ENCODE measurements at regions not wholly inside any gene's neighbourhood (a gene's known extent, or its start where the extent isn't known, plus 50 kb on each side); places are given as distances from the start of the nearest gene placed in this dataset.

GRCh38 chr16:5768445-5768844 lies 670.9 kb upstream of the EEF2KMT start:
- no peaks in the 10 kb centered on the region for H3K4me1 ChIP-seq
- intact Hi-C loops (cut with DNase I; ENCODE audit: low total_unique reads) = no loop called here
- no peak for TF ChIP-seq POLR2A (IDR thresholded peaks at IDR 0.05)
- no peak for DNase-seq (ENCODE audit: low spot score in 2 of 2)
- H3K27ac ChIP-seq = no peak overlapping the region
- no peaks in the 10 kb centered on the region for H3K27me3 ChIP-seq
- no peaks in the 10 kb centered on the region for H3K9me3 ChIP-seq
- H3K4me3 ChIP-seq = no peak overlapping the region
- no peaks in the 10 kb centered on the region for H3K36me3 ChIP-seq

- Histone ChIP-seq H3K4me1 (no peaks in the 10 kb centered on the region), H3K4me3 (no peak overlapping the region), H3K27ac (no peak overlapping the region), H3K27me3 (no peaks in the 10 kb centered on the region), H3K36me3 (no peaks in the 10 kb centered on the region), H3K9me3 (no peaks in the 10 kb centered on the region)
- DNase-seq (ENCODE audit: low spot score in 2 of 2) = no peak
- TF ChIP-seq CTCF (IDR thresholded peaks at IDR 0.05) = no peak
- no peak for TF ChIP-seq POLR2A (IDR thresholded peaks at IDR 0.05)
- TF ChIP-seq POLR2AphosphoS5 (IDR thresholded peaks at IDR 0.05) = no peak
- intact Hi-C loops (cut with DNase I; ENCODE audit: low total_unique reads) = no loop called here
Measured at GRCh38 chr16:5763176-5763575, 665.6 kb upstream of the EEF2KMT start.

- Histone ChIP-seq H3K4me3 (no peak overlapping the region), H3K36me3 (no peaks in the 10 kb centered on the region), H3K4me1 (no peaks in the 10 kb centered on the region), H3K27ac (no peak overlapping the region), H3K27me3 (no peaks in the 10 kb centered on the region), H3K9me3 (no peaks in the 10 kb centered on the region)
- TF ChIP-seq POLR2AphosphoS5 (IDR thresholded peaks at IDR 0.05) (no peak), CTCF (IDR thresholded peaks at IDR 0.05) (no peak), POLR2A (IDR thresholded peaks at IDR 0.05) (no peak)
- no peak for DNase-seq (ENCODE audit: low spot score in 2 of 2)
- intact Hi-C loops (cut with DNase I; ENCODE audit: low total_unique reads) = no loop called here
Measured at GRCh38 chr16:5762362-5762761, 664.8 kb upstream of the EEF2KMT start.

- no peak for TF ChIP-seq POLR2AphosphoS5 (IDR thresholded peaks at IDR 0.05)
- TF ChIP-seq CTCF (IDR thresholded peaks at IDR 0.05) = no peak
- TF ChIP-seq POLR2A (IDR thresholded peaks at IDR 0.05) = no peak
- no peaks in the 10 kb centered on the region for H3K27me3 ChIP-seq
- H3K36me3 ChIP-seq = no peaks in the 10 kb centered on the region
- DNase-seq (ENCODE audit: low spot score in 2 of 2) = no peak
- intact Hi-C loops (cut with DNase I; ENCODE audit: low total_unique reads) = no loop called here
- no peak overlapping the region for H3K4me3 ChIP-seq
- H3K9me3 ChIP-seq = no peaks in the 10 kb centered on the region
- H3K4me1 ChIP-seq = no peaks in the 10 kb centered on the region
- no peak overlapping the region for H3K27ac ChIP-seq
Measured at GRCh38 chr16:5761592-5761991, 664.0 kb upstream of the EEF2KMT start.

- no peak overlapping the region for H3K27ac ChIP-seq
- no peaks in the 10 kb centered on the region for H3K27me3 ChIP-seq
- H3K4me1 ChIP-seq = no peaks in the 10 kb centered on the region
- no peaks in the 10 kb centered on the region for H3K36me3 ChIP-seq
- no peak for DNase-seq (ENCODE audit: low spot score in 2 of 2)
- intact Hi-C loops (cut with DNase I; ENCODE audit: low total_unique reads) = no loop called here
- no peak overlapping the region for H3K4me3 ChIP-seq
- H3K9me3 ChIP-seq = no peaks in the 10 kb centered on the region
- TF ChIP-seq CTCF (IDR thresholded peaks at IDR 0.05) (no peak), POLR2A (IDR thresholded peaks at IDR 0.05) (no peak), POLR2AphosphoS5 (IDR thresholded peaks at IDR 0.05) (no peak)
Measured at GRCh38 chr16:5758281-5758680, 660.7 kb upstream of the EEF2KMT start.

- no peaks in the 10 kb centered on the region for H3K9me3 ChIP-seq
- no peaks in the 10 kb centered on the region for H3K4me1 ChIP-seq
- H3K4me3 ChIP-seq = no peak overlapping the region
- intact Hi-C loops (cut with DNase I; ENCODE audit: low total_unique reads) = no loop called here
- no peak overlapping the region for H3K27ac ChIP-seq
- no peak for DNase-seq (ENCODE audit: low spot score in 2 of 2)
- no peak for TF ChIP-seq CTCF (IDR thresholded peaks at IDR 0.05)
- no peak for TF ChIP-seq POLR2A (IDR thresholded peaks at IDR 0.05)
- TF ChIP-seq POLR2AphosphoS5 (IDR thresholded peaks at IDR 0.05) = no peak
- no peaks in the 10 kb centered on the region for H3K36me3 ChIP-seq
- H3K27me3 ChIP-seq = no peaks in the 10 kb centered on the region
Measured at GRCh38 chr16:5756969-5757368, 659.4 kb upstream of the EEF2KMT start.

All from breast epithelium (tissue), 4 donors.